CD4-positive, alpha-beta T cell (primary cell): ENCODE measurements at regions not wholly inside any gene's neighbourhood (a gene's known extent, or its start where the extent isn't known, plus 50 kb on each side); places are given as distances from the start of the nearest gene placed in this dataset.

Source experiments
- ATAC-seq: fragments of 200-7000 bp; cut with Tn5 transposase; one replicate; pipeline ENCODE4 v1.10.0; 2022; ENCODE audit warnings: mild to moderate bottlenecking; ENCODE audit not compliant: poor library complexity
- CTCF ChIA-PET: fragments of 350-600 bp; sonication (Branson Sonifier 250); formaldehyde crosslinking; loops from one replicate; lab custom pipeline; 2021; ENCODE audit warnings: antibody characterized with exemption, inconsistent platforms; lab: Charles Lee
- POLR2A ChIA-PET: fragments of 350-600 bp; sonication (Branson Sonifier 250); formaldehyde crosslinking; loops from one replicate; lab custom pipeline; 2021; ENCODE audit warnings: antibody characterized with exemption, inconsistent platforms; lab: Charles Lee
- DNase-seq, 14 experiments: peaks; one replicate each; pipeline ENCODE4 v3.0.0-alpha.2; 2013 to 2020; ENCODE audit warnings: mixed read lengths in 2 of 14
- H3K27ac ChIP-seq, 2 donors: one replicate each; pipeline versions ENCODE4 v1.5.1 to v1.7.0; 2013; ENCODE audit warnings: low read length in 2 of 2, low read depth in 1 of 2, mild to moderate bottlenecking in 1 of 2
- H3K27me3 ChIP-seq, 2 experiments: 1 replicate in 1 of 2; 2 replicates in 1 of 2; pipeline versions ENCODE4 v1.6.1 to v1.7.0; 2013; ENCODE audit warnings: low read length in 2 of 2, control low read depth in 1 of 2, mild to moderate bottlenecking in 1 of 2, moderate library complexity in 1 of 2; ENCODE audit not compliant: insufficient read depth in 2 of 2, control insufficient read depth in 1 of 2
- H3K36me3 ChIP-seq: one replicate; pipeline ENCODE4 v1.6.1; 2013; ENCODE audit warnings: low read length, control low read depth; ENCODE audit not compliant: insufficient read depth
- H3K4me1 ChIP-seq: one replicate; pipeline ENCODE4 v1.6.1; 2013; ENCODE audit warnings: low read length, control low read depth; ENCODE audit not compliant: insufficient read depth
- H3K4me3 ChIP-seq: one replicate; pipeline ENCODE4 v1.5.1; 2013; ENCODE audit warnings: mild to moderate bottlenecking, low read length, moderate library complexity
- H3K9me3 ChIP-seq, 2 experiments: 1 replicate in 1 of 2; 2 replicates in 1 of 2; pipeline versions ENCODE4 v1.6.1 to v1.7.0; 2013; ENCODE audit warnings: low read length in 2 of 2, mild to moderate bottlenecking in 2 of 2, control low read depth in 1 of 2, moderate library complexity in 1 of 2; ENCODE audit not compliant: control insufficient read depth in 1 of 2, insufficient read depth in 1 of 2
- H3K27ac Mint-ChIP-seq: one replicate; pipeline ENCODE4 v1.8.0; 2020; ENCODE audit warnings: mixed read lengths
- H3K27me3 Mint-ChIP-seq: one replicate; pipeline ENCODE4 v1.8.0; 2021; ENCODE audit warnings: mixed read lengths
- H3K36me3 Mint-ChIP-seq: one replicate; pipeline ENCODE4 v1.8.0; 2021; ENCODE audit warnings: low read depth, mixed read lengths
- H3K4me1 Mint-ChIP-seq: one replicate; pipeline ENCODE4 v1.8.0; 2021; ENCODE audit warnings: low read depth, mixed read lengths
- H3K4me3 Mint-ChIP-seq: one replicate; pipeline ENCODE4 v1.8.0; 2020; ENCODE audit warnings: mild to moderate bottlenecking, mixed read lengths
- H3K9me3 Mint-ChIP-seq: one replicate; pipeline ENCODE4 v1.8.0; 2020; ENCODE audit warnings: mixed read lengths
- intact Hi-C, 2 experiments: fragments of 100-400 bp; cut with DNase I in 1 of 2; cut with micrococcal nuclease in 1 of 2; formaldehyde crosslinking; loops; one replicate each; pipeline versions ENCODE4 v1.15.1 to v1.9.0; 2023 to 2025; cut with DNase I, micrococcal nuclease
- TF ChIP-seq, protein P1 (sequence below): fragments of 200-600 bp; IDR thresholded peaks from one replicate; pipeline ENCODE4 v1.8.0; 2022; ENCODE audit warnings: antibody characterized with exemption, mild to moderate bottlenecking

DNA sequence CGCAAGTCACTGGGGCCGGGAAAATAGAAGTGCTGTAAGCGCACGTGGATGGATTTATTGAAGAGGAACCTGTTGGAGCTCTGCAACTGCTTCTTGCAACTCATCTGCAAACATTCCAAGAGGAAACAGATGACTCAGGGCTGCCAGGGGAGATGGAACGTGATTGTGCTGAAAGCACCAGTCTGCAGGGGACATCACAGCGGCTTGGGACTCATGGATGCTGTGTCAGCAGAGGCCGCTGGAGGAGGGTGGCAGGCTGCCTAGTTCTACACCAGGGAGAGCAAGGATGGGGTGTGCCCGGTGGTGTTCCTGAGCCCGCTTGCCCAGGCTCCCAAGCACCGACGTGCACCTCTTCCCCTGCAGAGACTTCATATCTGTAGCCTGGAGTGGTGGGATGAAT is 515.7 kb downstream of the TCERG1L start:
- H3K4me1 Mint-ChIP-seq, result no peaks in the 10 kb centered on the region
- Histone ChIP-seq H3K4me1 (no peaks in the 10 kb centered on the region), H3K27ac (no peak overlapping the region), H3K27me3 (peaks cover 0 to 2% of the 10 kb centered on the region in 2 experiments), H3K9me3 (peaks cover 0 to 29% of the 10 kb centered on the region in 2 experiments), H3K4me3 (no peak overlapping the region), H3K36me3 (no peaks in the 10 kb centered on the region)
- no peaks in the 10 kb centered on the region for H3K36me3 Mint-ChIP-seq
- intact Hi-C loops, result no loop called here
- no peaks in the 10 kb centered on the region for H3K27me3 Mint-ChIP-seq
- DNase-seq (no peak), ATAC-seq (no peak)
- no peak overlapping the region for H3K27ac Mint-ChIP-seq
- ChIA-PET POLR2A (no interaction called here), CTCF (no interaction called here)
- no peaks in the 10 kb centered on the region for H3K9me3 Mint-ChIP-seq
- H3K4me3 Mint-ChIP-seq, result no peak overlapping the region
- TF ChIP-seq, protein P1, sequence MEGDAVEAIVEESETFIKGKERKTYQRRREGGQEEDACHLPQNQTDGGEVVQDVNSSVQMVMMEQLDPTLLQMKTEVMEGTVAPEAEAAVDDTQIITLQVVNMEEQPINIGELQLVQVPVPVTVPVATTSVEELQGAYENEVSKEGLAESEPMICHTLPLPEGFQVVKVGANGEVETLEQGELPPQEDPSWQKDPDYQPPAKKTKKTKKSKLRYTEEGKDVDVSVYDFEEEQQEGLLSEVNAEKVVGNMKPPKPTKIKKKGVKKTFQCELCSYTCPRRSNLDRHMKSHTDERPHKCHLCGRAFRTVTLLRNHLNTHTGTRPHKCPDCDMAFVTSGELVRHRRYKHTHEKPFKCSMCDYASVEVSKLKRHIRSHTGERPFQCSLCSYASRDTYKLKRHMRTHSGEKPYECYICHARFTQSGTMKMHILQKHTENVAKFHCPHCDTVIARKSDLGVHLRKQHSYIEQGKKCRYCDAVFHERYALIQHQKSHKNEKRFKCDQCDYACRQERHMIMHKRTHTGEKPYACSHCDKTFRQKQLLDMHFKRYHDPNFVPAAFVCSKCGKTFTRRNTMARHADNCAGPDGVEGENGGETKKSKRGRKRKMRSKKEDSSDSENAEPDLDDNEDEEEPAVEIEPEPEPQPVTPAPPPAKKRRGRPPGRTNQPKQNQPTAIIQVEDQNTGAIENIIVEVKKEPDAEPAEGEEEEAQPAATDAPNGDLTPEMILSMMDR, result no peak

DNA sequence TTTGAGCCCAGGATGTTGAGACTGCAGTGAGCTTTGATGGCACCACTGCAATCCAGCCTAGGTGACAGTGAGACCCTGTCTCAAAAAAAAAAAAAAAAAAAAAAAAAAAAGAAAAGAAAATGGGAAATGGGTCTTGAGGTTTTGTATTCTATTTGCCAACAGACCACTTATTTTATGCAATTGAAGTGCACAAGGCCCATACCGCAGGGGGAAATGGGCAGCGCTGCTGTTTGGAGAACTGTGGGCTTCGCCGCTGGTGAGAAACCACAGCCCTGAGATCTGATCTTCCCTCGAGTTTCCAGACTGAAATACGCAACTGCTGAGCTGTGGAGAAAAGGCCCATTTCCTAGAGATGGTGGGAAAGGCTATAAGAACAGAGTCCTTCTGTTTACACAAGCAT is 512.0 kb downstream of the TCERG1L start:
- no peak overlapping the region for H3K27ac ChIP-seq
- ATAC-seq (no peak), DNase-seq (no peak)
- Mint-ChIP-seq H3K4me1 (no peaks in the 10 kb centered on the region), H3K27ac (no peak overlapping the region), H3K36me3 (no peaks in the 10 kb centered on the region), H3K9me3 (no peaks in the 10 kb centered on the region), H3K27me3 (no peaks in the 10 kb centered on the region), H3K4me3 (no peak overlapping the region)
- no peaks in the 10 kb centered on the region for H3K4me1 ChIP-seq
- peaks cover 0 to 20% of the 10 kb centered on the region in 2 experiments for H3K9me3 ChIP-seq
- intact Hi-C loops, result no loop called here
- TF ChIP-seq, protein P1, result no peak
- H3K4me3 ChIP-seq, result no peak overlapping the region
- ChIA-PET POLR2A (no interaction called here), CTCF (no interaction called here)
- no peaks in the 10 kb centered on the region for H3K36me3 ChIP-seq
- H3K27me3 ChIP-seq, result peaks cover 0 to 2% of the 10 kb centered on the region in 2 experiments

DNA sequence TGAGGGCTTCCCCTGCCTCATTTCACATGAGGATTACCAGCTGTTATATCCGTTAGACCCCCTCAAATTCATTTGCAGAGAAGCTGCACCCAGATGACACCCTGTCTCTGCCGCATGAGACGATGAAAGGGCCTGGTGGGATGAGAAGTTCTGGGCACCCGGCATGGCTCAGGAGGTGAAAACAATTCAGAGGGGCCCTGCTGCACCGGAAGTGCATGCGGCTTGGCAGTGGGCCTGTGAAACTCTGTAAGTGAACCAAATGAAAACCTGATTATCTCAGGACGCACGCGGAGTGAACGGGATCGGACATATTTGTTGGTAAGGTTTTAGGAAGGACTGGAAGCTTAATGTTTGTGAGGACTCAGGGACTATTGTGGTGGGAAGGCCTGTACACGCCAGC is 511.2 kb downstream of the TCERG1L start:
- Mint-ChIP-seq H3K27me3 (no peaks in the 10 kb centered on the region), H3K36me3 (no peaks in the 10 kb centered on the region)
- CTCF ChIA-PET, result no interaction called here

More for the DNA sequence above, 511.2 kb downstream of the TCERG1L start:
- Histone ChIP-seq H3K4me3 (no peak overlapping the region), H3K36me3 (no peaks in the 10 kb centered on the region), H3K27me3 (peaks cover 0 to 2% of the 10 kb centered on the region in 2 experiments), H3K4me1 (no peaks in the 10 kb centered on the region), H3K27ac (no peak overlapping the region), H3K9me3 (peaks cover 0 to 25% of the 10 kb centered on the region in 2 experiments)
- DNase-seq (no peak), ATAC-seq (no peak)
- Mint-ChIP-seq H3K9me3 (no peaks in the 10 kb centered on the region), H3K4me3 (no peak overlapping the region), H3K27ac (no peak overlapping the region), H3K4me1 (no peaks in the 10 kb centered on the region)
- TF ChIP-seq, protein P1, result no peak
- intact Hi-C loops, result no loop called here
- POLR2A ChIA-PET, result no interaction called here
